Activated naive CD8-positive, alpha-beta T cell treated with anti-CD3 and anti-CD28 coated beads, Interleukin-2, amount 10 ng/mL, durations not matched to agents 7 days and 5 days (primary cell): ENCODE measurements at regions not wholly inside any gene's neighbourhood (a gene's known extent, or its start where the extent isn't known, plus 50 kb on each side); places are given as distances from the start of the nearest gene placed in this dataset.

Experiments used
- ATAC-seq: fragments of 150-1000 bp; cut with Tn5 transposase; one replicate; pipeline ENCODE4 v1.10.0; 2021; ENCODE audit warnings: low read depth, moderate library complexity
- POLR2A ChIA-PET: fragments of 350-600 bp; sonication (Branson Sonifier 250); formaldehyde crosslinking; loops from one replicate; lab custom pipeline; 2021; ENCODE audit warnings: antibody characterized with exemption; lab: Charles Lee
- DNase-seq: peaks from one replicate; pipeline ENCODE4 v3.0.0; 2021
- H3K27ac Mint-ChIP-seq: one replicate; pipeline ENCODE4 v1.8.0; 2022; ENCODE audit warnings: mild to moderate bottlenecking, mixed read lengths
- H3K27me3 Mint-ChIP-seq: one replicate; pipeline ENCODE4 v1.8.0; 2022; ENCODE audit warnings: mild to moderate bottlenecking, moderate library complexity, mixed read lengths
- H3K36me3 Mint-ChIP-seq: one replicate; pipeline ENCODE4 v1.8.0; 2021; ENCODE audit warnings: mild to moderate bottlenecking, mixed read lengths
- H3K4me1 Mint-ChIP-seq: one replicate; pipeline ENCODE4 v1.8.0; 2021; ENCODE audit warnings: mixed read lengths
- H3K4me3 Mint-ChIP-seq: one replicate; pipeline ENCODE4 v1.8.0; 2022; ENCODE audit warnings: mild to moderate bottlenecking, moderate library complexity, mixed read lengths
- H3K9me3 Mint-ChIP-seq: one replicate; pipeline ENCODE4 v1.8.0; 2021; ENCODE audit warnings: mixed read lengths

- POLR2A ChIA-PET, result no interaction called here
- Mint-ChIP-seq H3K36me3 (no peaks in the 10 kb centered on the region), H3K4me1 (no peaks in the 10 kb centered on the region)
Measured at GRCh38 chr9:17963498-17963897, 384.6 kb downstream of the SH3GL2 start.

GRCh38 chr9:17967731-17968130, 388.9 kb downstream of the SH3GL2 start:
- POLR2A ChIA-PET, result no interaction called here
- H3K4me1 Mint-ChIP-seq, result no peaks in the 10 kb centered on the region
- H3K36me3 Mint-ChIP-seq, result no peaks in the 10 kb centered on the region
- H3K27ac Mint-ChIP-seq, result no peak overlapping the region
- no peaks in the 10 kb centered on the region for H3K9me3 Mint-ChIP-seq
- no peak for ATAC-seq
- H3K4me3 Mint-ChIP-seq, result no peak overlapping the region
- no peaks in the 10 kb centered on the region for H3K27me3 Mint-ChIP-seq
- no peak for DNase-seq

More at GRCh38 chr9:17963498-17963897, 384.6 kb downstream of the SH3GL2 start:
- no peaks in the 10 kb centered on the region for H3K27me3 Mint-ChIP-seq
- no peak overlapping the region for H3K4me3 Mint-ChIP-seq
- DNase-seq (no peak), ATAC-seq (no peak)
- no peak overlapping the region for H3K27ac Mint-ChIP-seq
- no peaks in the 10 kb centered on the region for H3K9me3 Mint-ChIP-seq

- Mint-ChIP-seq H3K27me3 (no peaks in the 10 kb centered on the region), H3K4me3 (no peak overlapping the region), H3K4me1 (no peaks in the 10 kb centered on the region), H3K36me3 (no peaks in the 10 kb centered on the region), H3K27ac (no peak overlapping the region), H3K9me3 (peaks cover under 1% of the 10 kb centered on the region)
- ATAC-seq (no peak), DNase-seq (no peak)
- POLR2A ChIA-PET, result no interaction called here
Measured at GRCh38 chr9:17969232-17969631, 390.4 kb downstream of the SH3GL2 start.

- Mint-ChIP-seq H3K27me3 (no peaks in the 10 kb centered on the region), H3K27ac (no peak overlapping the region), H3K36me3 (no peaks in the 10 kb centered on the region), H3K4me1 (no peaks in the 10 kb centered on the region), H3K4me3 (no peak overlapping the region), H3K9me3 (peaks cover 4% of the 10 kb centered on the region)
- no peak for DNase-seq
- ATAC-seq, result no peak
- POLR2A ChIA-PET, result no interaction called here
Measured at GRCh38 chr9:17970277-17970676, 391.4 kb downstream of the SH3GL2 start.

DNA sequence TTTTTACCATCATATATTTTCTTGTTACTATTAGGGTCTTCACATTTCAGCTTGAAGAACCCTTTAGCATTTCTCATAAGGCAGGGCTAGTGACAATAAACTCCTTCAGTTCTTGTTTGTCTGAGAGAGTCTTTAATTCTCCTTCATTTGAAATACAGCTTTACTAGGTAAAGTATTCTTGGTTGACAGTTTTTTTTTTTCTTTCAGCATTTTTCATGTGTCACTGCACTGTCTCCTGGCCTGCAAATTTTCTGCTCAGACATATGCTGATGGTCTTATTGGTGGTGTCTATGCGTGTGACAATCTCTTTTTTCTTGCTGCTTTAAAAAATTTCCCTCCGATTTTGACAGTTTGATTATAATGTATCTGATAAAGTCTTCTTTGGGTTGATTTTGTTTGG, 399.9 kb downstream of the SH3GL2 start:
- H3K36me3 Mint-ChIP-seq, result no peaks in the 10 kb centered on the region
- H3K27me3 Mint-ChIP-seq, result no peaks in the 10 kb centered on the region
- POLR2A ChIA-PET, result no interaction called here
- no peak overlapping the region for H3K27ac Mint-ChIP-seq
- ATAC-seq (no peak), DNase-seq (no peak)
- no peaks in the 10 kb centered on the region for H3K4me1 Mint-ChIP-seq
- peaks cover 14% of the 10 kb centered on the region for H3K9me3 Mint-ChIP-seq
- no peak overlapping the region for H3K4me3 Mint-ChIP-seq

DNA sequence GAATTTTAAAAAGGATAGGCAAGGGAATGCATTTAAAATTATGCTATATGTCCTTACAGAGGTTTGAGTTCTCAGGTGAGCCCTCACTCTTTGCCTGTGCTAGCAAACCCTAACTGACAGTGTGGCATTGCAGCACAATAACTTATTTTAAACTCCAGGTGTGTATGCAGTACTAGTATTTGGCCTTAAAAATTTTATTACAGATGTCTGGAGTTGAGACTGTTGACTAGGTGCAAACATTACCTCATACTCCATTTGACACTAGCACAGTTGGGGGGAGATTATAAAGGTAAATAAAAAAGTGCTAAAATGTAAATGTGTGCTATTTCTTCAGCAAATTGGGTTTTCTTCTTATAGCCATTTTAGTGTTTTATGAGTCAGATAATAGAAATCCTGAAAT, 407.7 kb downstream of the SH3GL2 start:
- no peak for DNase-seq

DNA sequence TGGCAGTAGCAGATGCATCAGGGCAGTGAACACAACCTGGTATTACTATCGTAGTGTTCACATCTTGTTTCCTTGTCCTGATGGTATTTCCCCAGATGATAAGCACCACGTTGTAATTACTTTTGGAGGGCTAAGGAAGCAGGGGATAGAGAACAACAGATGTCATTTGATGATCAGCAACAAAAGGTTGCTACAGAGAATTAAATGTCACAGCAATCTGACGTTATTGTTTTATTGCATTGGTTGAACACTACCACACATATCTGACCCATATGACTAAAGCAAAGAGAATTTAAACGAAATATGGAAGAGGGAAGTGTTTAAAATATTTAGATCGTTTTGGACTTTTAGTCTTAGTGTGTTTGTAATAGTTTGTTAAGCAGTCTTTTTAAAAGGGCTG, 408.3 kb downstream of the SH3GL2 start:
- ATAC-seq, result no peak
- POLR2A ChIA-PET, result no interaction called here
- no peaks in the 10 kb centered on the region for H3K36me3 Mint-ChIP-seq
- DNase-seq, result no peak
- no peak overlapping the region for H3K27ac Mint-ChIP-seq
- no peaks in the 10 kb centered on the region for H3K4me1 Mint-ChIP-seq
- H3K27me3 Mint-ChIP-seq, result no peaks in the 10 kb centered on the region
- no peak overlapping the region for H3K4me3 Mint-ChIP-seq
- H3K9me3 Mint-ChIP-seq, result no peaks in the 10 kb centered on the region

More for the DNA sequence above, 407.7 kb downstream of the SH3GL2 start:
- Mint-ChIP-seq H3K4me3 (no peak overlapping the region), H3K4me1 (no peaks in the 10 kb centered on the region), H3K27me3 (no peaks in the 10 kb centered on the region), H3K36me3 (no peaks in the 10 kb centered on the region), H3K9me3 (peaks cover 2% of the 10 kb centered on the region), H3K27ac (no peak overlapping the region)
- POLR2A ChIA-PET, result no interaction called here
- ATAC-seq, result no peak

- DNase-seq (no peak), ATAC-seq (no peak)
- Mint-ChIP-seq H3K27me3 (no peaks in the 10 kb centered on the region), H3K9me3 (peaks cover 2% of the 10 kb centered on the region), H3K27ac (no peak overlapping the region), H3K36me3 (no peaks in the 10 kb centered on the region), H3K4me1 (no peaks in the 10 kb centered on the region), H3K4me3 (no peak overlapping the region)
- POLR2A ChIA-PET, result no interaction called here
Measured at GRCh38 chr9:17988489-17988888, 409.6 kb downstream of the SH3GL2 start.

- no peak overlapping the region for H3K27ac Mint-ChIP-seq
- DNase-seq (no peak), ATAC-seq (no peak)
- POLR2A ChIA-PET, result no interaction called here
- H3K4me1 Mint-ChIP-seq, result no peaks in the 10 kb centered on the region
- peaks cover 2% of the 10 kb centered on the region for H3K9me3 Mint-ChIP-seq
- no peaks in the 10 kb centered on the region for H3K36me3 Mint-ChIP-seq
- H3K27me3 Mint-ChIP-seq, result no peaks in the 10 kb centered on the region
- H3K4me3 Mint-ChIP-seq, result no peak overlapping the region
Measured at GRCh38 chr9:17990602-17991001, 411.7 kb downstream of the SH3GL2 start.

- Mint-ChIP-seq H3K27me3 (no peaks in the 10 kb centered on the region), H3K27ac (no peak overlapping the region), H3K36me3 (no peaks in the 10 kb centered on the region), H3K9me3 (peaks cover 2% of the 10 kb centered on the region), H3K4me3 (no peak overlapping the region), H3K4me1 (no peaks in the 10 kb centered on the region)
- DNase-seq (no peak), ATAC-seq (no peak)
- POLR2A ChIA-PET, result no interaction called here
Measured at GRCh38 chr9:17993024-17993423, 414.2 kb downstream of the SH3GL2 start.

- no peak for DNase-seq
- H3K27ac Mint-ChIP-seq, result no peak overlapping the region
- H3K4me1 Mint-ChIP-seq, result no peaks in the 10 kb centered on the region
- no peaks in the 10 kb centered on the region for H3K36me3 Mint-ChIP-seq
- peaks cover 2% of the 10 kb centered on the region for H3K9me3 Mint-ChIP-seq
- no peak overlapping the region for H3K4me3 Mint-ChIP-seq
- ATAC-seq, result no peak
- POLR2A ChIA-PET, result no interaction called here
- no peaks in the 10 kb centered on the region for H3K27me3 Mint-ChIP-seq
Measured at GRCh38 chr9:17994695-17995425, 416.0 kb downstream of the SH3GL2 start.

- no peak for ATAC-seq
- Mint-ChIP-seq H3K4me3 (no peak overlapping the region), H3K36me3 (no peaks in the 10 kb centered on the region), H3K9me3 (peaks cover 2% of the 10 kb centered on the region), H3K27me3 (no peaks in the 10 kb centered on the region), H3K27ac (no peak overlapping the region), H3K4me1 (no peaks in the 10 kb centered on the region)
- DNase-seq, result no peak
- POLR2A ChIA-PET, result no interaction called here
Measured at GRCh38 chr9:17996728-17997127, 417.9 kb downstream of the SH3GL2 start.

DNA sequence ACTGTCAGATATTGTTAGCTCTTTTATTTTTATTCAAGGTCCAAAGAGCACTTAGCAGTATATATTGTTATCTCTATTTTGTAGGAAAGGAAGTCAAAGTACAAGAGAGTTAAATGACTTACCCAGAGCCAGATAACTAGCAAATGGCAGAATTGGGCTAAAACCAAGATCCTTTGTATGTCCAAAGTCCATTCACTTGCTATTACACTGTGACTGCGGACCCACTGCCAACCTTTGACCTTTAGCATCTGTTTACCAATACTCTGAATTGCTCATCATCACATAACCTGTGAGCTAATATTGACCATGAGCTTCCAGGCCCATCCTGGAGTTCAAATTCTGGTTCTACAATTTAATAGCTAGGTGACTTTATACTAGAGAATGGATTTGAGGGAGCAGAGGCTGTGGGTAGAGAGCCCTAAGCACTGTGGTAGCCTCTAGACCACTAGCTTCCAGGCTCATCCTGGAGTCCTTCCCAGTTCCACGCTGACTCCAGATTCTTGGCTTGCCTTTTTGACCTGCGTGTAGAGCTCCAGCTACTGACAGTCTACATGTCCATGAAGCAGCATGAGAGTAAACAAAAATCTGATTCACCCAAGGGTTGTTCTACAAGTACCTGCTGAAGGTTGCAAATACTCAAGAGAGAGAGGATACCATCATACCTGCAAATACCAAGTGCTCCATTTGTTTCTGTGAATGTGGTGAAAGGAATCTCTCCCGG, 424.0 kb downstream of the SH3GL2 start:
- Mint-ChIP-seq H3K27ac (no peak overlapping the region), H3K9me3 (peaks cover 2% of the 10 kb centered on the region), H3K36me3 (no peaks in the 10 kb centered on the region), H3K27me3 (no peaks in the 10 kb centered on the region), H3K4me1 (no peaks in the 10 kb centered on the region), H3K4me3 (no peak overlapping the region)
- POLR2A ChIA-PET, result no interaction called here
- DNase-seq (no peak), ATAC-seq (no peak)

DNA sequence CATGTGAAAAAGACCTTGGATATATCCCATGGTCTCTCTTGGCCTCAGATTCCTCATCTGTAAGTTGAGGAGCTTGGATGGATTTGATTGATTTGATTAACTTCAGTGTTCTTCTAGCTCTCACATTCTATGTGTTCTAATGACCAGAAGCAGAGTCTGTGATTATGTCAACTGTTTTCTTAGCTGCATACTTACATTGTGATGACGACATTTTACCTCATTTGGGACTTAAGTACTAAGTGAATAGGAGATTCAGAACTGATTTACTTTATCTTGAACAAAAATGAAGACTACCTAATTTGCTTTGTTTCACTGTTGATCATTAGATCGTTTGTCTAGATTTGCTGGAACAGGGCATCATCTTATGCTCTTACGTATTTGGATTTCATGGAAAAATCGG, 427.7 kb downstream of the SH3GL2 start:
- POLR2A ChIA-PET, result no interaction called here
- Mint-ChIP-seq H3K27ac (no peak overlapping the region), H3K36me3 (no peaks in the 10 kb centered on the region), H3K9me3 (peaks cover 5% of the 10 kb centered on the region), H3K27me3 (no peaks in the 10 kb centered on the region), H3K4me3 (no peak overlapping the region), H3K4me1 (no peaks in the 10 kb centered on the region)
- ATAC-seq (no peak), DNase-seq (no peak)
